OCI-LY7 (cell line): ENCODE measurements at regions not wholly inside any gene's neighbourhood (a gene's known extent, or its start where the extent isn't known, plus 50 kb on each side); places are given as distances from the start of the nearest gene placed in this dataset.

Experiments
- BruUV-seq: library from RNA; stranded (reverse); fragments of 400-500 nt; replicated peaks from 2 replicates; lab custom pipeline; 2021; lab: Mats Ljungman, UMichigan
- CTCF ChIA-PET: fragments of 300-600 bp; sonication (Branson Sonifier 250); formaldehyde crosslinking; loops from one replicate; lab custom pipeline; 2022; ENCODE audit warnings: antibody characterized with exemption; ENCODE audit not compliant: unreplicated experiment; lab: Charles Lee
- POLR2A ChIA-PET: fragments of 300-600 bp; sonication (Branson Sonifier 250); formaldehyde crosslinking; loops from one replicate; lab custom pipeline; 2022; ENCODE audit warnings: antibody characterized with exemption; lab: Charles Lee
- DNase-seq: peaks from one replicate; pipeline ENCODE4 v3.0.0-alpha.2; 2015; ENCODE audit warnings: low spot score
- H2AFZ ChIP-seq: fragments of 200-600 bp; sonication (generic), shearing (Covaris generic); 2 replicates; pipeline ENCODE4 v1.6.1; 2014; ENCODE audit warnings: mild to moderate bottlenecking, antibody characterized with exemption, low read length, moderate library complexity
- H3K27ac ChIP-seq: fragments of 200-600 bp; sonication (generic); 2 replicates; pipeline ENCODE4 v1.5.1; 2014; ENCODE audit warnings: mixed run types, low read depth, mild to moderate bottlenecking, moderate library complexity, low read length, inconsistent platforms; ENCODE audit not compliant: poor library complexity, severe bottlenecking
- H3K36me3 ChIP-seq: fragments of 200-600 bp; sonication (generic); 2 replicates; pipeline ENCODE4 v1.6.1; 2014; ENCODE audit warnings: mild to moderate bottlenecking, antibody characterized with exemption, low read length, moderate library complexity, mixed read lengths; ENCODE audit not compliant: insufficient read depth
- H3K4me1 ChIP-seq: fragments of 200-600 bp; sonication (generic); 2 replicates; pipeline ENCODE4 v1.5.1; 2014; ENCODE audit warnings: mild to moderate bottlenecking, low read length; ENCODE audit not compliant: insufficient read depth, poor library complexity, severe bottlenecking
- H3K4me2 ChIP-seq: fragments of 200-600 bp; sonication (generic); 2 replicates; pipeline ENCODE4 v1.6.1; 2014; ENCODE audit warnings: mild to moderate bottlenecking, low read length
- H3K4me3 ChIP-seq: fragments of 200-600 bp; sonication (generic); 2 replicates; pipeline ENCODE4 v1.5.1; 2014; ENCODE audit warnings: mild to moderate bottlenecking, low read depth, low read length; ENCODE audit not compliant: poor library complexity, severe bottlenecking
- H3K79me2 ChIP-seq: fragments of 200-600 bp; sonication (generic); 2 replicates; pipeline ENCODE4 v1.6.1; 2016; ENCODE audit warnings: low read depth, mild to moderate bottlenecking, low read length, moderate library complexity, mixed read lengths; ENCODE audit not compliant: insufficient read depth
- H3K9me2 ChIP-seq: fragments of 200-600 bp; sonication (generic); 2 replicates; pipeline ENCODE4 v1.6.1; 2016; ENCODE audit warnings: mild to moderate bottlenecking, low read length, mixed read lengths; ENCODE audit not compliant: insufficient read depth
- H3K9me3 ChIP-seq: fragments of 200-600 bp; sonication (generic); 2 replicates; pipeline ENCODE4 v1.6.1; 2014; ENCODE audit warnings: mild to moderate bottlenecking, mixed run types, low read length, mixed read lengths
- H4K20me1 ChIP-seq: fragments of 200-600 bp; sonication (generic); 2 replicates; pipeline ENCODE4 v1.6.1; 2014; ENCODE audit warnings: mild to moderate bottlenecking, antibody characterized with exemption, low read length, moderate library complexity, mixed read lengths; ENCODE audit not compliant: insufficient read depth
- EZH2phosphoT487 ChIP-seq: fragments of 200-600 bp; sonication (generic); IDR thresholded peaks from 2 replicates; pipeline ENCODE4 v1.6.1; 2018; ENCODE audit warnings: low read depth, borderline replicate concordance, mild to moderate bottlenecking, mixed run types, antibody characterized with exemption, low read length, moderate library complexity, mixed read lengths
- intact Hi-C: fragments of 100-400 bp; cut with micrococcal nuclease; formaldehyde crosslinking; loops from one replicate; pipeline ENCODE4 v1.10.0; 2022; ENCODE audit not compliant: unreplicated experiment
- TF ChIP-seq, protein P1 (sequence below): fragments of 200-600 bp; sonication (generic); conservative IDR thresholded peaks from 2 replicates; pipeline ENCODE4 v1.5.1; 2014; ENCODE audit warnings: mild to moderate bottlenecking, antibody characterized with exemption, low read length, moderate library complexity, mixed read lengths

- Histone ChIP-seq H3K9me2 (no peaks in the 10 kb centered on the region), H3K36me3 (no peaks in the 10 kb centered on the region), H3K4me1 (no peaks in the 10 kb centered on the region), H3K4me3 (no peak overlapping the region), H4K20me1 (no peaks in the 10 kb centered on the region), H3K9me3 (no peaks in the 10 kb centered on the region), H3K27ac (no peak overlapping the region), H2AFZ (no peak overlapping the region), H3K4me2 (no peak overlapping the region), H3K79me2 (no peaks in the 10 kb centered on the region)
- BruUV-seq: no TSS peak
- DNase-seq: no peak
- CTCF ChIA-PET: no interaction called here
- intact Hi-C loops: no loop called here
- POLR2A ChIA-PET: interaction anchor here (0.6 kb wide), 1 partner anchor 253 kb away, joined by 3 read pairs; no protein-coding TSS in a partner anchor
- no peak for TF ChIP-seq EZH2phosphoT487
- TF ChIP-seq, protein P1, sequence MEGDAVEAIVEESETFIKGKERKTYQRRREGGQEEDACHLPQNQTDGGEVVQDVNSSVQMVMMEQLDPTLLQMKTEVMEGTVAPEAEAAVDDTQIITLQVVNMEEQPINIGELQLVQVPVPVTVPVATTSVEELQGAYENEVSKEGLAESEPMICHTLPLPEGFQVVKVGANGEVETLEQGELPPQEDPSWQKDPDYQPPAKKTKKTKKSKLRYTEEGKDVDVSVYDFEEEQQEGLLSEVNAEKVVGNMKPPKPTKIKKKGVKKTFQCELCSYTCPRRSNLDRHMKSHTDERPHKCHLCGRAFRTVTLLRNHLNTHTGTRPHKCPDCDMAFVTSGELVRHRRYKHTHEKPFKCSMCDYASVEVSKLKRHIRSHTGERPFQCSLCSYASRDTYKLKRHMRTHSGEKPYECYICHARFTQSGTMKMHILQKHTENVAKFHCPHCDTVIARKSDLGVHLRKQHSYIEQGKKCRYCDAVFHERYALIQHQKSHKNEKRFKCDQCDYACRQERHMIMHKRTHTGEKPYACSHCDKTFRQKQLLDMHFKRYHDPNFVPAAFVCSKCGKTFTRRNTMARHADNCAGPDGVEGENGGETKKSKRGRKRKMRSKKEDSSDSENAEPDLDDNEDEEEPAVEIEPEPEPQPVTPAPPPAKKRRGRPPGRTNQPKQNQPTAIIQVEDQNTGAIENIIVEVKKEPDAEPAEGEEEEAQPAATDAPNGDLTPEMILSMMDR: no peak
Measured at GRCh38 chr4:160141206-160141605, 1038.3 kb downstream of the RAPGEF2 start.

DNA sequence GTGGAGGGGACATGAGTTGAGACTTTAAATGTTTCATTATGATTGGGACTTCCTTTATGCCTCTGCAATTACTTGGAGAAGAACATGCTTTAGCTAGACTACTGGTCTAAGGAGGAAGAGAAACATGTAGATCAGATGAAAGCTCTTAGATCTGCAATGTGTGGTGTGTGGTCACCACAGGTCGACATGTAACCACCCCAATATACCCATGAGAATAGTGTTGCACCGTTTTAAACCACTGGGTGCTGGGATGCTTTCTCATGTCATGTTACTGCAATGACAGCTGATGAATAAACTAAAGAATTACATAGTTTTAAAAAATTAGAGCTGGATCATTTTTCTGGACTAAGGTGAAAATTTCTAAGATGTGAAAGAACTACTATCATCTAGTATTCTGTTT is 1039.7 kb downstream of the RAPGEF2 start:
- no peaks in the 10 kb centered on the region for H3K79me2 ChIP-seq
- ChIA-PET CTCF (no interaction called here), POLR2A (interaction anchor here (0.6 to 0.7 kb wide), 2 partner anchors 43 to 224 kb away, joined by 3 to 5 read pairs; no protein-coding TSS in a partner anchor)
- intact Hi-C loops: no loop called here
- TF ChIP-seq, protein P1: no peak
- no peak for TF ChIP-seq EZH2phosphoT487
- no peak overlapping the region for H3K4me2 ChIP-seq
- H3K9me3 ChIP-seq: no peaks in the 10 kb centered on the region
- H3K4me3 ChIP-seq: no peak overlapping the region
- no peaks in the 10 kb centered on the region for H4K20me1 ChIP-seq
- H3K9me2 ChIP-seq: no peaks in the 10 kb centered on the region
- no peaks in the 10 kb centered on the region for H3K4me1 ChIP-seq
- H3K36me3 ChIP-seq: no peaks in the 10 kb centered on the region
- no TSS peak for BruUV-seq
- no peak overlapping the region for H3K27ac ChIP-seq
- no peak overlapping the region for H2AFZ ChIP-seq
- DNase-seq: no peak

DNA sequence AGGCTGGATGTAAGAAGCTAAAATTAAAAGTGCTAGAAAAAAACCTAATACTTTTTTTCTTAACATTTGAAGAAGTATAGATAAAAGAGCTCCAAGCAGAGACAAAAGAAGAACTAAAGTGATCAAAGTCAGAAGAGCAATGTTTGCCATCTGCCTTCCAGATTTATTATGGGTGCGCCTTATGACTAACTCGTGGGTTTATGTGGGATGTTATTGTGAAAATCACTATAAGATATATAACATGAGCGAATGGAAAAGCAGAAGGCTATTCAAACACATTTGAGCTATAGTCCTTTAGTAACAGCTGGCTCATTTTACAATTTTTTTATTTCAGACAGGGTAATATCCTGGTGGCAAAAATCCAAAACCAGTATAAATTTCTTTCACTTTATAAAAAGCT is 1040.7 kb downstream of the RAPGEF2 start:
- no peak for TF ChIP-seq EZH2phosphoT487
- TF ChIP-seq, protein P1: no peak
- Histone ChIP-seq H3K36me3 (no peaks in the 10 kb centered on the region), H3K9me2 (no peaks in the 10 kb centered on the region), H3K79me2 (no peaks in the 10 kb centered on the region), H3K4me1 (no peaks in the 10 kb centered on the region), H3K27ac (no peak overlapping the region), H3K4me2 (no peak overlapping the region), H2AFZ (no peak overlapping the region), H3K4me3 (no peak overlapping the region), H3K9me3 (no peaks in the 10 kb centered on the region), H4K20me1 (no peaks in the 10 kb centered on the region)
- intact Hi-C loops: no loop called here
- no peak for DNase-seq
- ChIA-PET POLR2A (interaction anchor here (0.5 to 0.6 kb wide), 2 partner anchors 49 to 1098 kb away, joined by 3 read pairs; no protein-coding TSS in a partner anchor), CTCF (no interaction called here)
- BruUV-seq: no TSS peak
